IPS-NIHi7 (cell line): ENCODE measurements at regions not wholly inside any gene's neighbourhood (a gene's known extent, or its start where the extent isn't known, plus 50 kb on each side); places are given as distances from the start of the nearest gene placed in this dataset.
"Not testable (repeated sequence)": the region's sequence is repeated elsewhere in the genome, so short reads cannot be mapped to it uniquely, and the experiment has no call there.

Experiments used
- DNase-seq: peaks from one replicate; pipeline ENCODE4 v3.0.0; 2012; ENCODE audit warnings: mixed read lengths; ENCODE audit errors: extremely low spot score

GRCh38 chr12:94862421-94862820 lies 141.1 kb downstream of the NDUFA12 start:
- DNase-seq, result no peak

- DNase-seq, result no peak
Measured at GRCh38 chr12:94856324-94856723, 147.2 kb downstream of the NDUFA12 start.

GRCh38 chr12:94855853-94856252 lies 147.6 kb downstream of the NDUFA12 start:
- DNase-seq, result no peak

- no peak for DNase-seq
Measured at GRCh38 chr12:94851396-94852028, 152.0 kb downstream of the NDUFA12 start.

GRCh38 chr12:94849411-94849976 lies 154.0 kb downstream of the NDUFA12 start:
- DNase-seq, result peak; percentile 63

- no peak for DNase-seq
Measured at GRCh38 chr12:94848966-94849365, 154.5 kb downstream of the NDUFA12 start.

GRCh38 chr12:94845110-94845509 lies 158.4 kb downstream of the NDUFA12 start:
- DNase-seq, result no peak

GRCh38 chr12:94844452-94844851 lies 159.0 kb downstream of the NDUFA12 start:
- no peak for DNase-seq

GRCh38 chr12:94841904-94842610 lies 161.4 kb downstream of the NDUFA12 start:
- DNase-seq, result no peak

- no peak for DNase-seq
Measured at GRCh38 chr12:94841177-94841576, 162.3 kb downstream of the NDUFA12 start.

GRCh38 chr12:94839347-94839746 lies 164.2 kb downstream of the NDUFA12 start:
- DNase-seq, result no peak

- not testable (repeated sequence) for DNase-seq
Measured at GRCh38 chr12:94836952-94837670, 166.4 kb downstream of the NDUFA12 start.

- DNase-seq, result no peak
Measured at GRCh38 chr12:94834036-94834625, 169.4 kb downstream of the NDUFA12 start.

- peak; percentile 69 for DNase-seq
Measured at GRCh38 chr12:94832780-94833681, 170.5 kb downstream of the NDUFA12 start.

GRCh38 chr12:94832105-94832504 lies 171.4 kb downstream of the NDUFA12 start:
- no peak for DNase-seq

- DNase-seq, result no peak
Measured at GRCh38 chr12:94831081-94831751, 172.3 kb downstream of the NDUFA12 start.

- no peak for DNase-seq
Measured at GRCh38 chr12:94829552-94829951, 173.9 kb downstream of the NDUFA12 start.

GRCh38 chr12:94819011-94819410 lies 168.7 kb upstream of the TMCC3 start:
- no peak for DNase-seq

GRCh38 chr12:94817695-94818075 lies 167.3 kb upstream of the TMCC3 start:
- no peak for DNase-seq

GRCh38 chr12:94817201-94817600 lies 166.8 kb upstream of the TMCC3 start:
- not testable (repeated sequence) for DNase-seq
